AG20443 (cell line): ENCODE measurements at regions not wholly inside any gene's neighbourhood (a gene's known extent, or its start where the extent isn't known, plus 50 kb on each side); places are given as distances from the start of the nearest gene placed in this dataset.
"Not testable (repeated sequence)": the region's sequence is repeated elsewhere in the genome, so short reads cannot be mapped to it uniquely, and the experiment has no call there.

Source experiments
- DNase-seq: peaks from one replicate; pipeline ENCODE4 v3.0.0; 2012; ENCODE audit warnings: low spot score, mixed read lengths

DNA sequence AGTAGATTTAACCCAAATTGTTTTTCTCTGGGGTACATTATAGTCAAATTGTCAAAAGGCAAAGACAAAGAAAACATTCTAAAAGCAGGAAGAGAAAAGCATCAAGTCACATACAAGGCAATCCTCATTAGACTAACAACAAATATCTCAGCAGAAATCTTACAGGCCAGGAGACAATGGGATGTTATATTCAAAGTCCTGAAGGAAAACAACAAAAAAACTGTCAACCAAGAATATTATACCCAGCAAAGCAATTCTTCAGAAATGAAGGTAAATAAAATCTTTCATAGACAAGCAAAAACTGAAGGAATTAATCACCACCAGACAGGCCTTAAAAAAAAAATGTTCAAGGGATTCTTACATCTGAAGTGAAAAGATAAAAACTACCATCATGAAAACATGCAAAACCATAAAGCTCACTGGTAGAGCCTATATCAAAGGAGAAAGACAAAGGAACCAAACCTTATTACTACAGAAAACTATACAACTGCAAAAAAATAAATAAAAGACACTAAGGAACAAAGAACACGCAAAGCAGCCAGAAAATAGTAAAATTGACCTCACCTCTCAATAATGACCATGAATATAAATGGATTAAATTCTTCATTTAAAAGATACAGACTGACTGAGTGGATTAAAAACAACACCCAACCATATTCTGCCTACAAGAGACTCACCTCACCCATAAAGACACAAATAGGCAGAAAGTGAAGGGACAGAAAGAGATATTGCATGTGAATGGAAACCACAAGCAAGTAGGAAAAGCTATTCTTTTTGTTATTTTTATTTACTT is 113.8 kb upstream of the ZC3H11B start:
- no peak for DNase-seq

GRCh38 chr1:219724440-219724839 is 111.5 kb upstream of the ZC3H11B start:
- DNase-seq = no peak

- no peak for DNase-seq
Measured at GRCh38 chr1:219717536-219717935, 104.6 kb upstream of the ZC3H11B start.

DNA sequence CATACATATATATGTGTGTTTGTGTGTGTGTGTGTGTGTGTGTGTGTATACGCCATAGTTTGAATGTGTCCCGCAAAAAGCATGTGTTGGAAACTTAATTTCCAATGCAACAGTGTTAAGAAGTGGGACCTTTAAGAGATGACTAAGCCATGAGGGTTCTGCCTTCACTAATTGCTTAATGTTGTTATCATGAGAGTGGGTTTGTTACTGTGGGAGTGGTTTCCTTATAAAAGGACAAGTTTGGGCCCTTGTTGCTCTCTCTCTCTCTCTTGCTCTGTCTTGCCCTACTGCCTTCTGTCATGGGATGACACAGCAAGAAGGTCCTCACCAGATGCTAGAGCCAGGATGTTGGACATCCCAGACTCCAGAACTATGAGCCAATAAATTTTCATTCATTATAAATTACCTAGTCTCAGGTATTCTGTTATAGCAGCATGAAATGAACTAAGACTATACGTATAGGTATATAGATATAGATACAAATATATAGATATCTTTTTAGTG is 103.8 kb upstream of the ZC3H11B start:
- DNase-seq = no peak

GRCh38 chr1:219713981-219714381 is 101.1 kb upstream of the ZC3H11B start:
- DNase-seq = no peak

GRCh38 chr1:219712506-219712905 is 99.6 kb upstream of the ZC3H11B start:
- no peak for DNase-seq

DNA sequence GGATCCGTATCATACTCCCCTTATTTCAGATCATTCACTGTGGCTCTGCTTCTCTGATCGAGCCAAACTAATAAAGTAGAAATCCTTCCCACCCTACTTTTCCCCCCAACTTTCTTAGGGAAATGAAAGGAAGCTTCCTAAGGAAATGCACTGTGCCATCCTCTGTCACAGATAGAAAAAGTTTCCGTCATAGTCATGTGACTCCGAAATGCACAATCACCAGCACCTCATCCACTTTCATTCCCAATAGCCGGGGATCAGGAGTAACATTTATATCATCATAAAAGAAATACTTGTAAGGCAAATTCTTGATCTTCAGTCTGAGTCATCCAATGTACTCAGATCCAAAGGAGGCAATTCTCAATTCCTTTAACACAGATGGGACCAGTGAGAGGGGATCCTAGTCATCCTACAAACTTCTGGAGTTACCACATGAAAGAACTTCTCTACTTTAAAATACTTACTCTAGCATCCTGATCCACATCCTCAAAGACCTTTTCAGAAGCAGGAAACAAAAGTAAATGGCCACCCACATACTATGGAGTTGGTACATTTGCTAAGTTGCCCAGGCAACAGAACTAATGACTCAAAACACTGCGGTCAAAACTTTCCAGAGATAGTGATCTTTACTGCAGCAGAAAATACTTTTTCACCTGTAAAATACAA is 97.8 kb upstream of the ZC3H11B start:
- no peak for DNase-seq

DNA sequence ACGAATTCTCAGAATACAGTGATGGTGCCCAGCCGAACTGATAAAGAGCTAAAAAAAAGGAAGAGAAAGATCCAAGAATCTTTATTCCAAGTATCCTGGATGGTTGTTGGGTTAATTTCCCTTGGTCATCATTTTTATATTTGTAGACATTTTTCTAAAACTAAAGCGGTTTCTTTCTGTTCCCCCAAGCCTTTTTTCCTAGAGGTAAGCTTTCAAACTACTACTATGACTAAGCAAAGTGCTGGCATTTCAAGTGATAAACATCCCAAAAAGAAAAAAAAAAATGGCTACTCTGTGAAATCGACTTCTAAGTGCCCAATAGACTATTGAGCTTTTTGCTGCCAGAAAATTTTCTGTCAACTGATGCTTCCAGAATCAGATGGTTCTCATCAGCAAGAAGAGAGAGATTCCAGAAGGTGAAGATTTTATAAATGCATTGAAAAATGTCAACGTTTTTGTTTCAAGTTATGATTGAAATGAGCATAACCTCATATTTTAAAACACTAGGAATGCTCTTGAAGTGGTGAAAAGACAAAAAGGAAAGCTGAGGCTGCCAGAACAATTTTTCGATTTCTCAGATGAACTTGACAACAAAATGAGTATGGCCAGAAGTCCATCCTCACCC is 96.1 kb upstream of the ZC3H11B start:
- DNase-seq = no peak

DNA sequence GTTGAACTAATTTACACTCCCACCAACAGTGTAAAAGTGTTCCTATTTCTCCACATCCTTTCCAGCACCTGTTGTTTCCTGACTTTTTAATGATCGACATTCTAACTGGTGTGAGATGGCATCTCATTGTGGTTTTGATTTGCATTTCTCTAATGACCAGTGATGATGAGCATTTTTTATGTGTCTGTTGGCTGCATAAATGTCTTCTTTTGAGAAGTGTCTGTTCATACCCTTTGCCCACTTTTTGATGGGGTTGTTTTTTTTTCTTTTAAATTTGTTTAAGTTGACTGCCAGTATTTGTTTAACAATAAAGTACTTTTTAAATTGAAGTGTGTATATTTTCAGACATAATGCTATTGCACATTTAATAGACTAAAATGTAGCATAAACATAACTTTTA is 95.0 kb upstream of the ZC3H11B start:
- DNase-seq = not testable (repeated sequence)

DNA sequence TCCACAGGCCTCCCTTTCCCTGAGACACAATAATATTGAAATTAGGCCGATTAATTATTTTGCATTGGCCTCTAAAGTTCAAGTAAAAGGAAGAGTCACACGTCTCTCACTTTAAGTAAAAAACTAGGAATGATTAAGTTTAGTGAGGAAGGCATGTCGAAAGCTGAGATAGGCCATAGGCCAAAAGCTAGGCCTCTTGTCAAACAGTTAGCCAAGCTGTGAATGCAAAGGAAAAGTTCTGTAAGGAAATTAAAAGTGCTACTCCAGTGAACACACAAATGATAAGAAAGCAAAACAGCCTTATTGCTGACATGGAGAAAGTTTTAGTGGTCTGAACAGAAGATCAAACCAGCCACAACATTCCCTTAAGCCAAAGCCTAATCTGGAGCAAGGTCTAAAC is 91.4 kb upstream of the ZC3H11B start:
- not testable (repeated sequence) for DNase-seq

GRCh38 chr1:219703368-219703639 is 90.4 kb upstream of the ZC3H11B start:
- DNase-seq = no peak

DNA sequence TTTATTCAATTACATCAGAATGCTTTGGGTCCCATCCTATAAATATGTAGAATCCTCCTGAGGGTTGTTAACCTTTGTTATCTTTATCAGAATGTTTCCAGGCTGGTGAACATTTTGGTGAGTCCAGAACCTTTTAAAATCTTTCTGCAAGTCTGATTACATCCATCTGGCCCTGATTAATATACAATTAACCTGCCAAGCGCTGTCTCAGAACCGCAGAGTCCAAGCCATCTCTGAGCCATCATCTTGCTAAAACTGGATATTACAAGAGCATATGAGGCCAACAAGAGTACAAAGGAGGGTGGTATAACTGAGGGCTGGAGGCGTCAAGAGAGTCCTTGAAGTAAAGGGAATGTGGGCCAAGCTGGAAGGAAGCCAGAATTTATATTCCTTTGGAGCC is 88.6 kb upstream of the ZC3H11B start:
- DNase-seq = no peak

DNA sequence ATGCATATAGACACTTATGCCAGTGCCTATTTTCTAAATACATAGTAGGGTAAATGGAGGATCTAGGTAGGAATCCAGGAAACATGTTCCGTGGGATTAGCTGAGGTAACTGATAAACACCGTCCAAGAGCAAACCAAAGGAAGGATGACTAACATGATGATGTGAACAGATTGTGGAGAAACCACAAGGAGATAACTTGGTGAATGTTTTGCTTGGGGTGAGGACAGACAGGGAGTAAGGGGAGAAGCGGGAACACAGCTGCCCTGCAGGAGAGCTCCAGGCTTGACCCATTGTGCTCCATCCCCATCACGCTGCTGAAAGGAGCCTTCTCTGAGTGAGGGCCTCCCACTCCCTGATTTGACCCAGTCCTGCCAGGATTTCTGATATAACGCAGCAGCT is 87.0 kb upstream of the ZC3H11B start:
- no peak for DNase-seq

DNA sequence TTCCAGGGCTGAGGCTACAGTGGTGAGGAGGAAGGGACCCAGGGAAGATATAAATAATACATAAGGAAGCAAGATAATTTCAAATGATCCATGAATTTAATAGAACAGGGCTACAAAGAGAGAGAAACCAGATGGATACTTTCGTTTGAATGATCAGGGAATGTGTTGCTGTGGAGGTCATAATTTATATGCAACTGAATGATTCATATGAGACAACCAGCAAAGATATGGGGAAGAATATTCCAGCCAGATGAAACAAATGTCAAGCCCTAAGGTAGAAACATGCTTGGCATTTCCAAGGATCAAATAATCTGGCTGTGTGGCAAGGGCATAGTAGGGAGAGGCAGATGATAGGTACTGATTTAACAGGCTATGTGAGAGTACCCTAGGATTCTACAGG is 84.8 kb upstream of the ZC3H11B start:
- no peak for DNase-seq

DNA sequence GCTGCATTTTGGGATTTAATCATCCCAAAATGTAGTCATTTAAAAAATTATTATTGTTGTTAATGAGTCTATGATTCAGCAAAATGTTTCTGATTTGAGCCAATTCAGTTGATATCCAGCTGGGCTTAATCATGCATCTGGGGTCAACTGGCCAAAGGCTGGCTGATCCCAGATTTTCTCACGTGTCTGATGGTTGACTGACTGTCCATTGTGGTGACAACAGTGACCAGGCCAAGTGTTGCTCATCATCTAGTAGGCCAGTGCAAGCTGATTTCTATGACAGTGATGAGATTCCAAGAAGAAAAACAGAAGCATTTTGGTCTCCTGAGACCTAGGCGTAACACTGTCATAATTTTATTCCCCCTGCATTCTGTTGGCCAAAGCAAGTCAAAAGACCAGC is 80.1 kb upstream of the ZC3H11B start:
- no peak for DNase-seq

DNA sequence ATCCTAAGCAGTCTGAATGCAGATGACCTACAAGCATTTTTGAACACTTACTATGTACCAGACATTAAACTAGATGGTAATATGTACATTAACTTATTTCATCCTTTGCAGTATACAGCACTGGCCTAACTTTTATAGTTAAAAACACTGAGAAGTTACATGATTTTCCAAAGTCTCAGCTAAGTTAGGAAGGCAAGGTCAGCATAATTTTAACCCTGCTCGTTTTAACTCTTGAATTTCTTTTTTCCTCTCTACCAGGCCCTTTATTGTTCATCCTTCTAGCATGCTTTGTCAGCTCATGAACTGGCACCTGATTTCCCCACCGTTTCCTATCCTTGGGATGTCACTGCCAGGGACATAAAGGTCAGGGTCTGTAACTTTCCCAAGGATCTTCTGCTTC is 76.9 kb upstream of the ZC3H11B start:
- DNase-seq = no peak

DNA sequence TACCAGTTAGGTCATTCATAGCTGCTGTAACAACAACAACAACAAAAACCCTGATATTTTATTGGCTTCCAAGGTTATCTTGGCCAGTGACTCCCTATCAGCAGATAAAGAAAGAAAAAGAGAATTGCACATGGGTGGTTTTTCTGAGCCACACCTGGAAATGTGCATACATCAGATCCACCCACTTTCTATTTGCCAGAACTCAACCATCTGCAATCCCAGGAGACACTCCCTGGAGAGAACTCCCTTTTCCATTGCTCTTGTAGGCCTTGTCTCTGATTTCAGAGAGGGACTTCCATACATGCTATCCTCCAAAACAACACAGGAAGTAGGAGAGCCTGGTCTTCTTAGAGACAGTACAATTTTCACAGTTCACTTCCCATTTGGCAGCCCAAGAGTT is 74.9 kb upstream of the ZC3H11B start:
- DNase-seq = no peak

DNA sequence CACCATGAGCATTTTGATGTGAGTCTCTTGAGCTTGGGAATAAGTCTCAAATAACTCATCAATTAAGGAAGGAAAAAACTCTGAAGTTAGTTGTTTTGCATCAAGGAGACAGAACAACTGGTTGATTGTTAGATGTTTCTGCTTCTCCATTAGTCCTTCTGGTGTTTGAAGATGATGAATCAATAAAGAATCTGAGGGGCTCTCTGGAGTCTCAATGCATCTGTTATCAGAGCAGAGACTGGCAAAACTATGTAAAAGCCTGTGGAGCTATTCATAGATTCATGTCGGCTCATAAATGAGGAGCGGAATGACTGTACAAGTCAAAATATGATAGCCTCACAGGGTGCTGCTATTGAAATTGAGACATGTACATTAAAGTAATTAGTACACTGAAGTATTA is 73.3 kb upstream of the ZC3H11B start:
- no peak for DNase-seq

DNA sequence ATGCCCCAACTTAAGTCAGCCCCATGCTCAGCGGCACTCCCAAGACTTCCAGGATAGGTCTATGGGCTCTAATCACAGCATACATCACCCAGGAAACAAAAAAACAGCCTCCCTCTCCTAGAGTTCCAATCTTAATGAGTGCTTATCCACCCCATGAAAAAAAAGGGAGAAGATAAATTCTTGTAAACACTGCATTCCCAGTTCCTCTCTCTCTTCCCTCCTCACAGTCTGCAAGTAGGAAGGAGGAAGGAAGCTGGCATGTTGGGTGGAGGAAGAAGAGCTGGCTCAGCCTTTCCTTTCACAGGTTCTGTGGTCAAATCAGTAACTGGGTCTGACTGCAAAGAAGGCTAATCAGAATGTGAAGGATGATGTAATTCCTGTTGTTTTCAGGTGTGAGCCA is 69.9 kb upstream of the ZC3H11B start:
- DNase-seq = no peak

DNA sequence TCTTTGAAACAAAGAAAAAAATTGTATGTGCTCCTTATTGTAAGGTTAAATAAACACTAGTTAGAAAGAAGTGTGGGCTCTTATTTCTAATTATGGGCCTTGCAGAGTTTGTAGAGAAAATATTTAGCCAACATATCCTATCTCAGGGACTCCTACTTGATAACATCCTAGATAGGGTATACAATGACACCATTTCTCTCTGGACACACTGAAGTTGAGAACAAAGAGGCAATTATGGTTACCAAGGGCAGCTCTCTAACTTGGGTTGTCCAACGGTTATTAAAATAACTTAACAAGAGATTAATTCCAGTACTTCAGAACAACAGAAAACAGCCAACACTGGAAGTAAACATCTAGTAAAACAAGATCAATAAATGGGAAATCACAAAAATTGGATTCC is 69.0 kb upstream of the ZC3H11B start:
- no peak for DNase-seq

- no peak for DNase-seq
Measured at GRCh38 chr1:219676012-219676765, 63.3 kb upstream of the ZC3H11B start.

DNA sequence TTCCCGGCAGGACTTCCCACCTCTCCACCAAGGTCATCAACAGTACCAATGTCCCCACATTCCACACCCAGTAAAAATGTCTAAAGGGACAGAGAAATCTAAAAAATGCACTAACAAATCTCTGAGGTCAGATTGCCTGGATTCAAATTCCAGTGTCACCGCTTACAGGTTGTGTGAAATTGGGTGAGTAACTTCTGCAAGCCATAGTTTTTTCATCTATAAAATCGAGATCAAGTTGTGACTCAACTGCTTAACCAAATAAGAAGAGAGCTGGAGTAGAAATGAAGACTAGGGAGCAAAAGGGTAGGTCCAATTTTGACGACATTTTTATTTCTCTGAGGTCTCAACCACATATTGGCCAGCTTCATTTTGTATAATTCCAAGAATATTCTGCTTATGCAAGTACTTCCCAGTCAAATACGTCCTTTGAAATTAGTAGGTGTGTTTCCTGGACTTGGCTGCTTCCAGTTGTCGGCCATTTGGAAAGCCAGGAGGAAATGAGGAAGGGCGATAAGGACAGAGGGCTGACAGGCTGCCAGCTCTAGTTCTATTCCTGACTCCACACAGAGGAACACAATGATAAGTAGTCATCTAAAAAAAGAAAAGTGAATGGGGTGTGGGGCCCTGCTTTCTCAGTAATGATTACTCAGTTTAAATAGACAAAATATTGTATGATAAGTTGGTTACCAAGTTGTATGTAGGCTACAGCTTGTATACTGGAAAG is 57.7 kb upstream of the ZC3H11B start:
- no peak for DNase-seq
